Stimulated activated naive CD8-positive, alpha-beta T cell treated with anti-CD3 and anti-CD28 coated beads, Interleukin-15, Interleukin-2, amounts not matched to agents 100 ng/mL and 50 ng/mL, for 24 hours (primary cell): ENCODE measurements at regions not wholly inside any gene's neighbourhood (a gene's known extent, or its start where the extent isn't known, plus 50 kb on each side); places are given as distances from the start of the nearest gene placed in this dataset.

Experiments
- H3K27ac Mint-ChIP-seq: one replicate; pipeline ENCODE4 v1.8.0; 2021; ENCODE audit warnings: mild to moderate bottlenecking, mixed read lengths
- H3K27me3 Mint-ChIP-seq: one replicate; pipeline ENCODE4 v1.8.0; 2021; ENCODE audit warnings: mixed read lengths
- H3K36me3 Mint-ChIP-seq: one replicate; pipeline ENCODE4 v1.8.0; 2021; ENCODE audit warnings: low read depth, mixed read lengths
- H3K4me1 Mint-ChIP-seq: one replicate; pipeline ENCODE4 v1.8.0; 2021; ENCODE audit warnings: low read depth, mixed read lengths
- H3K4me3 Mint-ChIP-seq: one replicate; pipeline ENCODE4 v1.8.0; 2021; ENCODE audit warnings: mild to moderate bottlenecking, mixed read lengths
- H3K9me3 Mint-ChIP-seq: one replicate; pipeline ENCODE4 v1.8.0; 2021; ENCODE audit warnings: mixed read lengths

DNA sequence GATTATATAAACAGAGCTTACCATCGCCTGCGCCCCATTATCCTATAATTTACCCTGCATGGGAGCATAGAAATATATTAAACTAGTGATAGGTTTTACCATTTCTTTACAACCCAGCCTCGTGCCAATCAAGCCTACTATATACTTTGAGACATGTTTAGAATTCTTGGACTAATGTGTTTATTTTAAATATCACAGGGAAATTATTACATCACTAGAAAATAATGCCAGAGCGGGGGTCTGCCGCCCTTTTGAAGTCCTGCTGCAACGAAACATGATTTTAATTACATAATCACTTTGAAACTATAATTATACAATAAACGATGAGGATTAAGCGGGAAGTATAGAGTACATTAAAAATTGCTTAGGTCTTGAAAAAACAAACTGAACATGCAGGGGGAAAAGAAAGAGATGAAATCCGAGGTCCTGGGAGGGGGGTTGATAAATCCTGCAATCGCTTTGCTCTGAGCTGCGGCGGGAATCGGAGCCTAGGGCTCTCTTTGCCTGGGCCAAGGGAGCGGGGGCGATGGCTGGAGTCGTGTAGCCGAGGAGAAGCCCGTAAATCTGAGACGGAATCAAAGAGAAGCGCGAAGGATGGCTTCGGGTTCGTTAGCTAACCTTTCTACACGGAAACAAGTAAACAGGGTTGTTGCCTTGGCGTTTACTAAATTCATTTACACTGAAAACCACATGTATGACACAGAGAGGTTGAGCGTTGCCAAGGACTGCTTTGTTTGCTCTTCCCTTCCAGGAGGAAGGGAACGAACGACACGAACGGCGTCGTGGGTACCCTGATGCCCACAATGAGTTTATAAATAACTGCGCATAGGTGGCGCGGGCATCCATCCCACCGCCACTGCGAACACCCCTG is 127.6 kb downstream of the TMEM174 start:
- Mint-ChIP-seq H3K27me3 (peaks cover 89% of the 10 kb centered on the region), H3K4me1 (peaks cover 17% of the 10 kb centered on the region), H3K36me3 (peaks cover 4% of the 10 kb centered on the region), H3K9me3 (no peaks in the 10 kb centered on the region), H3K27ac (no peak overlapping the region), H3K4me3 (no peak overlapping the region)

DNA sequence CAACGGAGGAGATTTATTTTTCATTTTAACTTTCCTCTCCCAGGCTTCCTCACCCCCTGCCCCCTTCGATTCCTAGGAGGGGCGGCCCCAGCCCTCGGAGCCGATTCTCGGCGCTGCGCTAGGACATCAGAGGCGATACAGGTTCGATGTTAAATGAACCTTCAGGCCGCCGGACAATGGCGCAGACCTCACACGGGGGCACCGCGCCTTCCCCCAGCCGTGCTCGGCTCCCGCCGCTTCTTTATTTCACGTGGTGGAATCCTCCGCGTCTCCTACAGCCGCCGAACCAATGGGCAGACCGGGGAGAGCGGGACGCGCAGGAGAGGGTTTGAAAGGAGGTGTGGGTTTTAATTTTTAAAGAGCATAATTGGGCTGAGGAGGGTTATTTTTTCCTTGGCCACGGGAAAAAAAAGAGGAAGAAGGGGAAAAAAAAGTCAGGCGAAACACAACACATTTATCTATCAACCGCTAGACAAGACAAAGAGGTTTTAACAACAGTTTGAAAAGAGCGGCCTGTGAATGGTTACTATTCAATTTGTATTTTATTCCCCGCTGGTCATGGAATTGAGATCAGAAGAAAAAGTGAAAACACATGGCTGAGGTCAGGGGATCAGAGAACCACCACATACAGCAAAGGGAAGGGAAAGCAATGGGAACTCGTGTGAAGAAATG is 126.8 kb downstream of the TMEM174 start:
- Mint-ChIP-seq H3K27me3 (peaks cover 90% of the 10 kb centered on the region), H3K4me3 (no peak overlapping the region), H3K27ac (no peak overlapping the region), H3K36me3 (peaks cover 4% of the 10 kb centered on the region), H3K4me1 (peaks cover 17% of the 10 kb centered on the region), H3K9me3 (no peaks in the 10 kb centered on the region)

DNA sequence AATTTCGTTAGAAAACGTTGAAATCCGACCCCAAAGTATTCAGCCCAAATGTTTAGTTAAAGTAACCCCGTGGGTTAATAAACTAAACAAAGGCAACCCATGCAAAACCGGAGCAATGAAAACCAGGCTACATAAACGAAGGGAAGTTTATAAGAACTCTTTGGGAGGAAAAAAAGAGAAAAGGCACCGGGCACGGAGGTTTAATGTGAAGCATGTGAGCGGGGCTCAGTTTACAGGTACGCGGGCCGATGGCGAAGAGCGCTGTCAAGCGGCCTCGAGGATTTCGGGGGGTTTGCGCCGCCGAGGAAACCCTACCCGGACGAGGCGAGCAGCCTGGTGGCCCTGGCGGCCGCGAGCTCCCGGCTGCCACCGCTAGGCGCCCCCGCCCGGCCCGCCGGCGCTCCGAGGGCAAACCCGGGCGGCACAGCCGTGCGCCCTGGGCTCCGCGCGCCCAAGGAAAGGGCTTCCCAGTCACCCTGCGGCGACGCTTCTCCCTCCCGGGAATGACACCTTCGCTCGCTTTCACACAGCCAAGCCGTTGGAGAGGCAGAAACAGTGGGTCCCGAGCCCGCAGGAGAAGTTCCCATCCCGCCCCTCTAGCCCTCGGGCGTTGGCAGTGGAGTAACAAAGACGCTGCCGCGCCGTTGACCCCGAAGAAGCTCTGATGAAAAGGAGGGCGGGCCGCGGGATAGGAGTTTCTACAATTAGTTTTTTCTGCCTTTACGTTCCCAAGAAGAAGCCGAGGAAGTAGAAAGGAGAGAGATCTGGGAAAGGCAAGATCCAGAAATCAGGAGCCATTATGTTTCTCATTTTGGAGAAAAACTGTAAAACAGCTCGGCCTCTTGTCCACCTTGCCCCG is 126.0 kb downstream of the TMEM174 start:
- Mint-ChIP-seq H3K27ac (no peak overlapping the region), H3K27me3 (peaks cover 90% of the 10 kb centered on the region), H3K4me3 (peak overlapping the region; percentile 25), H3K4me1 (peaks cover 17% of the 10 kb centered on the region), H3K9me3 (no peaks in the 10 kb centered on the region), H3K36me3 (peaks cover 4% of the 10 kb centered on the region)

DNA sequence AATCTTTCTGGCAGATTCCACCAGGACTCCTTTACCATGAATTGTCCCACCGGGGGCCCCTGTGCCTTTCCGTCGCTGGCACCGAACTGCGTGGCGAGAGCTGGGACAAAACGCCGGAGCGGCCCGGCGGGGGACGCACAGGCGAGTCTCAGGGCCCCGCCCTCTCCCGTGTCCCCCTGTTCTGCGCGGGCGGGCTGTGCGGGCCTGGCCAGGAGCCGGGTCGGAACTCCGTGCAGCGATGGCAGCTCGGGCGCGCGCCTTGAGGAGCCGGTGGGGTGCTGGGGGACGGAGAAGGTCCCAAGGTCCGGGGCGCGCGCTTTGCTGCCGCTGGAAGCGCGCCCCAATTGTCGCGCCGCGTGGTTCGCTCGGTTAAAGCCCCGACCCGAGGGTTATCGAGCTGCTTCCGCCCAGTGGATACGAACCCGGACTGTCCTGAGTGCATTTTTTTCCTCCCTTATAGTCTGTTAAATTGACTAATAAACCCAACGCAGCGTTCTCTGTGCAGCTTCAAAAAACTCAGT is 125.3 kb downstream of the TMEM174 start:
- no peak overlapping the region for H3K27ac Mint-ChIP-seq
- H3K27me3 Mint-ChIP-seq: peaks cover 86% of the 10 kb centered on the region
- H3K4me1 Mint-ChIP-seq: peaks cover 17% of the 10 kb centered on the region
- peak overlapping the region; percentile 25 for H3K4me3 Mint-ChIP-seq
- H3K9me3 Mint-ChIP-seq: no peaks in the 10 kb centered on the region
- H3K36me3 Mint-ChIP-seq: peaks cover 4% of the 10 kb centered on the region

DNA sequence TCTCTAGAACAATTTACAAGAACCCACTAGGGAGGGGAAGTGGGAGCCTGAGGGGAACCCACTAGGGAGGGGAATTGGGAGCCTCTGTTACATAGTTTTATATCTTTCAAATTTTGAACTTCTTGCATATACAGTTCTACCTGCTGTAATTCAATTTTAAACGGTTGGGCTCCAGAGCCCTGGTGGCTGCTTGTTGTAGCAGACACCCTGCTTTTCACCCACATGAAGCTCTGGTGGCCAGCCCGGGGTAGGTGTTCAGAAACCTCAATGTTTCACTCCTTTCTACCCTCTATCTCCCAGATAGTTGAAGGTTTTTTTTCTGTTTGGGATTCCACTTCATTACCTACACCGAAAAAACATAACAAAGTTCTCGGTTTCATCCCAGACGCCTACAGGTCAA is 124.4 kb downstream of the TMEM174 start:
- Mint-ChIP-seq H3K36me3 (no peaks in the 10 kb centered on the region), H3K27ac (no peak overlapping the region), H3K9me3 (no peaks in the 10 kb centered on the region), H3K4me3 (no peak overlapping the region), H3K4me1 (peaks cover 13% of the 10 kb centered on the region), H3K27me3 (peaks cover 85% of the 10 kb centered on the region)

DNA sequence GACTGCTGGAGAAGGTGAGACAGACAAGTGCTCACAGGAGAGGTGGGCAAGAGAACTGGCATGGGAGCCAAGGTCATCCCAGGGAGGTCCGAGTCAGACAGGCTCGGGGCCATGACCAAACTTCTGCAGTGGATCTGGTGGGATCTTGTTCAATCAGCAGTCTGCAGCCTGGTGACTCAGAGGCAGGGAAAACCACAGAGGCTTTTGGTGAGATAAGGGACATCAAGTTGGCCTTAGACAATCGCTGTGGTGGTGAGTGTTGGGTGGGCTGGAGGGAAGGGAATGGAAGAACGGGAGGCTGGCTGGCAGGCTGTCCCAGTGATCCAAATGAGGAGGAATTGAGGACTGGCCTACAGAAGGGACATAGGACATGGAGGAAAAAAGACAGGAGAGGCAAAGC is 123.8 kb downstream of the TMEM174 start:
- Mint-ChIP-seq H3K4me3 (no peak overlapping the region), H3K27ac (no peak overlapping the region), H3K27me3 (peaks cover 84% of the 10 kb centered on the region), H3K36me3 (no peaks in the 10 kb centered on the region), H3K4me1 (peaks cover 13% of the 10 kb centered on the region), H3K9me3 (no peaks in the 10 kb centered on the region)

DNA sequence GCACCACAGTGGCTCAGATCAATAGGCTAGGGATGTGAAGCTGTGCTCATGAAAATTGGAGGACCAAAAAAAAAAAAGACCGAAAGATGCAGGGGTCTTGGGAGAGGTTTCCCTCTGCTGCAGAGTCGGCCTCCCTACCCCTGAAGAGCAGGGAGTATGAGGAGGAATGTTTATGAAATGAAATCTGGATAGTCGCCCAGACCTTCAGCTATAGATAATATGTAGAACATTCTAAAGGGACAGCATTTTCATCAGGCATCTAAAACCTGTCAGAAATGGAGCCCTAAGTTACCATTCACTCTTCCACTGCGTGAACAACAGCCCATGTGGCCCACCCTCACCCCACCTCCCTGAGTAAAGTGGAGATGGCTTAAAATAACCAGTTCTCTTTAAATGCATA is 122.9 kb downstream of the TMEM174 start:
- no peaks in the 10 kb centered on the region for H3K36me3 Mint-ChIP-seq
- H3K4me1 Mint-ChIP-seq: peaks cover 13% of the 10 kb centered on the region
- peaks cover 84% of the 10 kb centered on the region for H3K27me3 Mint-ChIP-seq
- no peak overlapping the region for H3K4me3 Mint-ChIP-seq
- H3K9me3 Mint-ChIP-seq: no peaks in the 10 kb centered on the region
- no peak overlapping the region for H3K27ac Mint-ChIP-seq

DNA sequence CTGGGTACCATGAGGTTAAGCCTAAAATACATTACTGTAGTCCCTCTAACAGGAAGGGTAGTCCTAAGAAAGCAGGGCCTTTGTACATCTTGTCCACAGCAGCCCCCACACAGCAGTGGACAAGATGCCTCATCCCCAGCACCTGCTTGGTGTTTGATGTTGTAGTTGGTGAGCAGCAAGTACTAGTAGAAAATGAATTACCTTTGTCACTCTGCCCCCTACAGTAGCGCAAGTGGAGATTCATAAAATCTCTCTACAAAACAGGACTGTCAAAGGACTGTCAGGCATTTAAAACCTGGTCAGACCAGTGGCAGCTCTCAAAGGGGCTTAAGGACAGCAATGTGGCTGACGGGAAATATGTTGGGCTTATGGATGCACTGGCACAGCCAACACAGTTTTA is 122.5 kb downstream of the TMEM174 start:
- H3K9me3 Mint-ChIP-seq: no peaks in the 10 kb centered on the region
- no peak overlapping the region for H3K4me3 Mint-ChIP-seq
- H3K36me3 Mint-ChIP-seq: no peaks in the 10 kb centered on the region
- H3K27ac Mint-ChIP-seq: no peak overlapping the region
- peaks cover 13% of the 10 kb centered on the region for H3K4me1 Mint-ChIP-seq
- peaks cover 84% of the 10 kb centered on the region for H3K27me3 Mint-ChIP-seq

DNA sequence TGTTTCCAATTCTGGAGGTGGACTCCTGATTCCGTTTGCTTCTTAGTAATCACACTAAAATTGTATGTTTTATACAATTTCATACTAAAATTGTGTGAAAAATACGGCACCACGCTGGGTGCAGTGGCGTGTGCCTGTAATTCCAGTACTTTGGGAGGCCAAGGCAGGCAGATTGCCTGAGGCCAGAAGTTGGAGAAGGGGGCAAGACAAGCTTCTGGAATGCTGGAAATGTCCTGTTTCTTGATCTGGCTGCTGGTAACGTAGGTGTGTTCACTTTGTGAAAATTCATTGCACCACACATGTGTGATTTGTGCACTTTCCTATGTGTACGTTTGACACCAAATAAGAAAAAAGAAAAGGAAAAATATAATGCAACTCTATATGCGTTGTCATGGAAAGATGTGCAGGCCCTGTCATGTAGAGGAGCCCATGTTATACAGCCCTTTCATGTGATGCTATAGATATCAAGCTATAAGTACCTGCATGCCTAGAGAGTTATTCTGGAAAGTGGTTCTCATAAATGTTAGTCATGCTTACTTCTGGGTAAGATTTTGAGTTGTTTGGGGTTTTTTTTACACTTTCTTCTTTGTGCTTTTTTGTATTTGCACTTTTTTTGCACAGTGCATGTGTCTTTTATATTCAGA is 119.9 kb downstream of the TMEM174 start:
- H3K27ac Mint-ChIP-seq: no peak overlapping the region
- no peak overlapping the region for H3K4me3 Mint-ChIP-seq
- no peaks in the 10 kb centered on the region for H3K9me3 Mint-ChIP-seq
- no peaks in the 10 kb centered on the region for H3K36me3 Mint-ChIP-seq
- H3K27me3 Mint-ChIP-seq: peaks cover 83% of the 10 kb centered on the region
- no peaks in the 10 kb centered on the region for H3K4me1 Mint-ChIP-seq

DNA sequence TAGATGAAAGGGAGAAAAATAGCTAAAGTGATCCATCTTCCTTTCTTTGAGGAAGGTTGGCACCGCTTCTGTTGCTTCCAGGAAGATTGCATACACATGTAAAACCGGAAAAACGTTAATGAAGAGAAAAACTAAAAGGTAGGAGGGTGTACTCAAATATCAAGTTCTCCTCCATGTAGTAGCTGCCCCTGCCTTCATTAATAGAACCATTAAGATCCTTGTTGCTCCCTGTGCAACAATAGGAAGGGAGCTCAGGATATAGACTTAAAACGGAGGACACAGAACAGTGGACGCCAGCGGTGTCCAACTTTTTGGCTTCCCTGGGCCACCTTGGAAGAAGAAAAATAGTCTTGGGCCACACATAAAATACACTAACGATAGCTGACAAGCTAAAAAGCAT is 118.9 kb downstream of the TMEM174 start:
- Mint-ChIP-seq H3K4me1 (no peaks in the 10 kb centered on the region), H3K36me3 (no peaks in the 10 kb centered on the region), H3K27me3 (peaks cover 76% of the 10 kb centered on the region), H3K9me3 (peaks cover 3% of the 10 kb centered on the region), H3K4me3 (no peak overlapping the region), H3K27ac (no peak overlapping the region)

DNA sequence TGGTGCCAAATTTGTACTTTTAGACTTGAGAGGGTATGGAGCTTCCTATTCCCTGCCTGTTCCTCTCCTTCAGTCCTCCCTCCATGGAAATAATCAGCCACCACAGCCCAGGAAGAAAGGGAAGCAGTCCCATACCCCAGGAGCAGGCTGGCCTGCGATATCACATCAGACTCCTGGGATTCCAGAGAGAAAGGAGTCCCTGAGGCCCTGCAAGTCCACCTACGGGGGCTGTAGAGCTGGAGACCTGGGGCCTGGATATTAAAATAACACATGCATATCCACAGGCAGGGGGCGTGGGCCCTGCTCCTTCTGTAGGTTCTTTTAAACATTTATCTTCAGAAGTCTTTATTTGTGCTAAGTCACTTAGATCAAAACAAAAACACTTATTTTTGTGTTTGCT is 117.2 kb downstream of the TMEM174 start:
- H3K9me3 Mint-ChIP-seq: peaks cover 3% of the 10 kb centered on the region
- no peak overlapping the region for H3K27ac Mint-ChIP-seq
- H3K36me3 Mint-ChIP-seq: no peaks in the 10 kb centered on the region
- H3K4me1 Mint-ChIP-seq: no peaks in the 10 kb centered on the region
- peaks cover 69% of the 10 kb centered on the region for H3K27me3 Mint-ChIP-seq
- H3K4me3 Mint-ChIP-seq: no peak overlapping the region

DNA sequence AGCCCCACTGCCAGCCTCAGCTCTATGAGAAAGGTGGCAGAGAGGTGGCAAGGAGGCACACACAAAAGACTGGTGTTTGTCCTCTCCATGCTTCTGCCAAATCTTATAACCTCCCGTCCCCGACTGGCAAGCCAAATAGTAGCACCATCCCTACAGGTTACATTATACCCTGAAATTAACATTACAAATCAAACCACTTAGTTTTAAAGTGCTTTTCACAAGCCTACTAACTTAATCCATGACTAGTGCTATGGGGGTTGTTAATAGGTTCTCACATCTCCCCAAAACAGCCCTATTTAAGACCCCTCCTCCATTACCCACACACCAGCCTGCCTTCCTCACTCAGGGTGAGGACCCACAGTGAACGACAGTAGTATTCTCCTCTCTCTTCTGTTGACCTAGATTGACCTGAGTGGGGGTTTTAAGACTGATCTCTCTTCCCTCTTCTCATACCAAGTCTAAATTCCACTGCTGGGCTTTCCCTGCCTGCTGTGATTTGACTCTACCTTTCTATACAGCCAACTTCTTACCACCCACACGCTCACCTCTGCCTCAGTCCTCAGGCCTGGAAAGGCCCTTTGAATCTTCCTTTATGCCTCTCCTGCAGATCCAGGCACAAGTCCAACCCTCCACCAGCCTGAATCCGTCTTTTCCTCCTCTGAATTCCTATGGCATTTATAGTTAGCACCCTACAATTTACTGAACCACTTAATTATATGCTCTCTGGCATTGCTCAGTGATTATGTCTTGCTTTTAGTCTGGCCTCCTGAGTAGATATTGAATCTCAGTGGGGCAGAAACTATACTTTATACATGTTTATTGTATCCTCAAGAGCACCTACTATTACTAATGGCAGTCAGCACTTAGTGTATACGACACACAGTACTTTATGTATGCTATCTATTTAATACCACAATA is 116.1 kb downstream of the TMEM174 start:
- Mint-ChIP-seq H3K36me3 (no peaks in the 10 kb centered on the region), H3K27me3 (peaks cover 62% of the 10 kb centered on the region)

DNA sequence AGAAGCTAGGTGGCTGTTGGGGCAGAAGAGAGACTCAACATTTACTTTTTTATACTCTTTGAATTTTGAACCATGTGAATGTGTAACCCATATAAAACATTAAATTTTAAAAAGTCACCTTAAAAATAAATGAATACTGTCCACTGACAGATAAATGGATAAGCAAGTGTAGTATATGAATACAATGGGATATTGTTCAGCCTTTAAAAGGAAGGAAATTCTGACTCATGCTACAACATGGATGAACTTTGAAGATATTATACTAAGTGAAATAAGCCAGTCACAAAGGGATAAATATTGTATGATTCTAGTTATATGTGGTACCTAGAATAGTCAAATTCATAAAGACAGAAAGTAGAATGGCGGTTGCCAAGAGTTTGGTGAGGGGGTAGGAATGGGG is 113.9 kb downstream of the TMEM174 start:
- Mint-ChIP-seq H3K4me1 (no peaks in the 10 kb centered on the region), H3K27me3 (peaks cover 58% of the 10 kb centered on the region)

More for the DNA sequence above, 116.1 kb downstream of the TMEM174 start:
- Mint-ChIP-seq H3K9me3 (peaks cover 3% of the 10 kb centered on the region), H3K4me3 (no peak overlapping the region), H3K27ac (no peak overlapping the region), H3K4me1 (no peaks in the 10 kb centered on the region)

More for the DNA sequence above, 113.9 kb downstream of the TMEM174 start:
- Mint-ChIP-seq H3K36me3 (no peaks in the 10 kb centered on the region), H3K27ac (no peak overlapping the region), H3K9me3 (peaks cover 3% of the 10 kb centered on the region), H3K4me3 (no peak overlapping the region)
